ENCODE measurements at regions not wholly inside any gene's neighbourhood (a gene's known extent, or its start where the extent isn't known, plus 50 kb on each side); places are given as distances from the start of the nearest gene placed in this dataset.
"Not testable (repeated sequence)": the region's sequence is repeated elsewhere in the genome, so short reads cannot be mapped to it uniquely, and the experiment has no call there.

DNA sequence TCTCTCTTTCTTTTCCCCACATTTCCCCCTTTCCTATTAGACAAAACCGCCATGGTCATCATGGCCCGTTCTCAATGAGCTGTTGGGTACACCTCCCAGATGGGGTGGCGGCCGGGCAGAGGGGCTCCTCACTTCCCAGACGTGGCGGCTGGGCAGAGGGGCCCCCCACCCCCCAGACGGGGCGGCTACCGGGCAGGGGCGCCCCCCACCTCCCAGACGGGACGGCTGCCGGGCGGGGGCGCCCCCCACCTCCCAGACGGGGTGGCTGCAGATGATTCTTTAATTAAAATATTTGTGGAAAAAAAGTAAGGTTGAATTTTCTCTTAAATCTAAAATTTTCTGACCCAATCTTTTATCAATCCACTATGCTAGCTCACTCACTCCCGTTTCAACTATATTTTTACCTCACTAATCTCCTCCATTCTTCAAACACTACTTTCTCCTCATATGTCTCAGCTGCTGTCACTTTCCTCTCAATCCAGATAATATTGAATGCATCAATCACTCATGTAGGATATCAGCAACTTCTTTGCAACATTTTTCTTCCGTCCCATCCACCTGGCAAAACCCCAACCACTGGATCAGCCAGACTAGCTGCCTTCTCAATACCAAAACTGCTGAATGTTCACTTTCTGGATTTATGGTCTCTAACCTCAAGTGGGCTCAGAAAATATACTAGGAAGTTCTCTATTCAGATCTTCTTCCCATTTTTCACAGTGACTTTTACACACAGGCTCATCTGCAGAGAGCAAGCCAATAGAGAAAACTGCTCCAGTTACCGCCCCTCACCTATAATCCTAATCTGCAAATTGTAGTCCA lies 81.1 kb upstream of the TRIM24 start:
- DNase-seq = no peak

DNA sequence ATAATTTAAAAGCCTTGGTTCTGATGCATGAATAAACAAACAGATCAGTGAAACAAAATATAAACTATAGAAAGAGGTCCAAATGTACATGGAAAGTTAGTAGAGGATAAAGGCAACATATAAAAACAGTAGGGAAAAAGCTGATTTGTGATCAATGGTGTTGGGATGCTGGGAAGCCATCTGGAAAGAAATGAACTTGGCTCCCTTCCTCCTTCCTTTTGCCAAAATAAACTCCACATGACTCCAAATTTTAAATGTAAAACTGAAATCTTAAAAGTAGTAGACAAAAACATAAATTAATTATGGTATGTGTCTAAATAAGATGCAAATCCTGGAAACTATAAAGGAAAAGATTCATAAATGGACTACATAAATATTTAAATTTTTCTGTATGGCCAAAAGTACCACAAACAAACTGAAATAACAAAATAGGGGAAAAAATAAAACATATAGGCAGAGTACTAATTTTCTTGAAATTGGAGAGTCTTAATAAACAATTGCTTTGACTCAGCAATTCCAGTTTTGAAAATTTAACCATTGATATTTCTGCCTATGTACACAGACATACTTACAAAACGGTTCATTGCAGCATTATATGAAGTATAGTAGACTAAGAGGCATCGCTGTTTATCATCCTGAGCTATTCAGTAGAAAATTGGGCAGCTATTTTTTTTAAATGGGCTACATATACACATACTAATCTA lies 77.0 kb upstream of the TRIM24 start:
- no peak for DNase-seq

DNA sequence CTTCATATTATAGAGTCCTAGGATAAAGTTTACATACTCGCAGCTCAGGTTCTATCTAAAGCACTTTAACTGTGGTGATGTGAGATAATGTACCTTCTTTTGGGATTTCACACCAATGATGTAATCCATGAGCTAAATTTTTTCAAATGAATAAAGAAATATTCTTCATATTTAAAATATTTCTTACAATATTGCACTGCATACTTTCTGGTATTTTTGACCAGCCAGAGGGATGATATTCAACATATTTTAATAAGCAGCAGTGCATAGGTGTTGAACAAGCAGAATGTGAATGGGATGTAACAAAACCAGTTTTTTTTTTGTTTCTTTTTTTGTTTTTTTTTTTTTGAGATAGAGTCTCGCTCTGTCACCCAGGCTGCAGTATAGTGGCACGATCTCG lies 73.2 kb upstream of the TRIM24 start:
- DNase-seq = no peak

DNA sequence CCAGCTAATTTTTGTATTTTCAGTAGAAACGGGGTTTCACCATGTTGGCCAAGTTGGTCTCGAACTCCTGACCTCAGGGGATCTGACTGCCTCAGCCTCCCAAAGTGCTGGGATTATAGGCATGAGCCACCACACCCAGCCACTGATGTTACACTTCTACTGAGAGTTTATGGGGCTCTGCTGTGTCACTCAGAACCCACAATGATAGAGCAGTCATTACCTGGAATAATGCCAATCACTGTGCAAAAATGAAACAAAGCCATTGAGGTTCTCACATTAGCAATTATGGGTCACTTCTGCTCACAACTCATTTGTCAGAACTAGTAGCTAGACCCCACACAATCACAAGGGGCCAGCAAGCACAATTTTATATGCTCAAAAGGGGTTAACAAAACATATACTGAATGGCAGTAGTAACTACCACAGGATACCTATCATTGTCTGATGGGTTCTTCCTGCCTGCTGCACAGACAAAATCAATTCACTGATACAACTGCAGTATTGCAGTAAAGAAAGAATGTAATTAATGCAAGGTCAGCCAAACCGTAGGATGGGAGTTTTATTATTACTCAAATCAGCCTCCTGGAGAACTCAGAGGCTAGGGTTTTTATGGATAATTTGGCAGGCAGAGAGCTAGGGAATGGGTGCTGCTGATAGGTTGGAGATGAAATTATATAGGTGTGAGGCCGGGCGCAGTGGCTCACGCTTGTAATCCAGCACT lies 72.1 kb upstream of the TRIM24 start:
- no peak for DNase-seq

DNA sequence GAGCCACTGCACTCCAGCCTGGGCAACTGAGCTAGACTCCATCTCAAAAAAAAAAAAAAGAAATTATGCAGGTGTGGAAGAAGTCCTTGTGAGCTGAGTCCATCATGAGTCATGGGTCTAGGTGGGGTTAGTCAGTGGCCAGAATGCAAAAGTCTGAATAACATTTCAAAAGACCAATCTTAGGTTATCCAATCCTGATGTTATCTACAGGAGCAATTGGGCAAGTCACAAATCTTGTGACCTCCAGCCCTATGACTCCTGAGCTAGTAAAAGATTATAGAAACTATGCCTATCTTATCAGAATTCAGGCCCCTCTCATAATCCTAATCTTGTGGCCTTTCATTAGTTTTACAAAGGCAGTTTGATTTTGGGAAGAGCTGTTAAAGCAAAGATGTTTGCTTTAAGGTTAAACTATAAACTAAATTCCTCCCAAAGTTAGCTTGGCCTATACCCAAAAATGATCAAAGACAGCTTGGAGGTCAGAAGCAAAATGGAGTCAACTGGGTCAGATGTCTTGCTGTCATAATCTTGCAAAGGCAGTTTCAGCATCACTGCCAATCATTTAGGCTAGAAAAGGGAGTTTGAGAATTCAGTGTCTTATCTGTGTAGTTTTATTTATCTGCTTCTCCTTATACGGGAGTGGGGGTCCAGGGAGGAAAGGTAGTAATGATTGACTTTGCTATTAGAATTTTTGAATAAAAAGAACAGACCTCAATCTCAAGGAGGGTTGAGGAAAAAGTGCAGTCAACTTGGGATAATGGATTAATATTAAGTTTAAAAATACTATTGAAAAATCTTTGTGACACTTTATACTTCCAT lies 71.2 kb upstream of the TRIM24 start:
- DNase-seq = no peak

DNA sequence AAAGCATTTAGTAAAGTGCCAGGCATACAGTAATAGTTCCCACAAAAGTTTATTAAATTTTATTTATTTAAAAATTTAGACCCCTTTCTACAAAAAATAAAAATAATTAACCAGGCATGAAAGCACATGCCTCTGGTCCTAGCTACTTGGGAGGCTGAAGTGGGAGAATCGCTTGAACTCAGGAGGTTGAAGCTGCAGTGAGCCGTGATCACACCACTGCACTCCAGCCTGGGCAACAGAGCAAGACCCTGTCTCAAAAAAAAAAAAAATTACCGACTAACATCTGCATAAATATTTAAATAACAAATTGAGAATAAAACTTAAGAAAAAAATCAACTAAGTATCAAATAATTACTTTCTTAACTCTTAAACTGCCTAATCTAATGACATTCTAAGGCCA lies 64.3 kb upstream of the TRIM24 start:
- no peak for DNase-seq

DNA sequence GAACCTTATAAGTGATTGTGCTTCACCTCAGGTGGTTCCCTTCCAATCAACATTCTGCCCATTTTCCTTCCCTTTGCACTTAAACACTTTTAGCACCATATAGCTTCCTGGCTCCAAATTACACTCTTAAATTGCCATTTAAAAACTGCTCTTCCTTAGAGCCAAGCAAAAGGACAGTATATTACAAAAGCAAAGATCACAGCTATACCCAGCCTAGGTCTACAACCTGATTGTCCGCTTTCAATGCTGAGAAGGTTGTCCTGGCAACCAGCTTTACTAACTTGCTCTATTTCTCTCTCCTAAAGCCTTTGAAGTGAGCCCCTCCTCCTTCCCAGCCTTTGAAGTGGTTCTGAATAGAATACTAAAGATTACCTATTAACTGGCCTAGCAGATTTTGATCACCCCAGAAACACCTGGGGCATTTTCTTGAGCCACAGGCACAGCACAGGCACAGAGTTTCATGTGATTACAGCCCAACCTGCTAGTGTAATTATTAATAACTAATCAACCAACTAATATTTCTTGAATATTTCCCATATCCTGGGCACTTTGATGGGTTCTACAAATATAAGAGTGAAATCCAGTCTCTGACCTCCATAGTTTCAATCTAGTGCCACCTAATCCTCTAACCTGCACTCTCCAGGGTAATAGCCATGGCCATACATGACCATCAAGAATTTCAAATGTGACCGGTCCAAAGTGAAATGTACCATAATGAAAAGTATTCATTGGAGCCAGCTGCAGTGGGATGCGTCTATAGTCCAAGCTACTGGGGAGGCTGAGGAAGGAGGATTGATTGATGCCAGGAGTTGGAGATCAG lies 63.6 kb upstream of the TRIM24 start:
- DNase-seq = peak; percentile 5

DNA sequence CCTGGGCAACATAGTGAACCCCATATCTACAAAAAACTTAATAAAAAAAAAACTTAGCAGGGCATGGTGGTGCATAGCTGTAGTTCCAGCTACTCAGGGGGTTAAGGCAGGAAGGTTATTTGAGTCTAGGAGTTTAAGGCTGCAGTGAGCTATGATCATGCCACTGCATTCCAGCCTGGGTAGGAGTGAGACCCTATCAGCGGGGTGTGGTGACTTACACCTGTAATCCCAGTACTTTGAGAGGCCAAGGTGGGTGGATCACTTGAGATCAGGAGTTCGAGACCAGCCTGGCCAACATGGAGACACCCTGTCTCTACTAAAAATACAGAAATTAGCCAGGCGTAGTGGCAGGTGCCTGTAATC lies 63.0 kb upstream of the TRIM24 start:
- DNase-seq = not testable (repeated sequence)

DNA sequence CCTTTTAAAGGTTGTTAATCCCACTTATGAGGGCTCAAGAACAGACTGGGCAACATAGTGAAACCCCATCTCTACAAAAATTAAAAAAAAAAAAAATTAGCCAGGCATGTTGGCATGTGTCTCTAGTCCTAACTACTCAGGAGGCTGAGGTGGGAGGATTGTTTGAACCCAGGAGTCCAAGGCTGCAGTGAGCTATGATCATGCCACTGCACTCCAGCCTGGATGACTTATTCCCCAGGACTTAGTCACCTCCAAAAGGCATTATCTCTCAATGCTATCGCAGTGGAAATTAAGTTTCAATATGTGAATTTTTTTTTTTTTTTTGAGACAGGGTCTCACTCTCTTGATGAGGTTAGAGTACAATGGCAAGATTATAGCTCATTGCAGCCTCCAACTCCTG lies 61.2 kb upstream of the TRIM24 start:
- no peak for DNase-seq

DNA sequence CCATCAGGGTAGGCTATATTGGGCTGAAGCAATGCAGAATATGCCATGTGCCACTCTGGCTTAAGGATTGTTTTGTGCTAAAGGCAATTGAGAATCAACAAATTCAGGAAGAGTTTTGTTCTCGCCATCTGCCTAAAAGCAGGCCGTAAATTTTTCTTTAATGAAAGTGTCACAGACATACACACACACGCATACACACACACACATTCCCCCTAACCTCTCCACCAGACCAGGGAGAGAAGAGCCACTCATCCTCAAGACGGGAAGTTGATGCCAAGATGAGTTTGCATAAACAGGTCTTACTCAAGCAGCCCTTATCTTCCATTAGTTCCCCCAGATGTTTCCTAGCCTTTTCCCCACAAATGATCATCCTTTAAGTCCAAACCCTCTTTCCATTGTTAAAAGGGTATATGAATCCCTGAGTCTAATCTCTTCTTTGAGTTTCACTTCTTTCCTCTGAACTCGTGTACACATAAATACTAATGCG lies 59.6 kb upstream of the TRIM24 start:
- DNase-seq = no peak

DNA sequence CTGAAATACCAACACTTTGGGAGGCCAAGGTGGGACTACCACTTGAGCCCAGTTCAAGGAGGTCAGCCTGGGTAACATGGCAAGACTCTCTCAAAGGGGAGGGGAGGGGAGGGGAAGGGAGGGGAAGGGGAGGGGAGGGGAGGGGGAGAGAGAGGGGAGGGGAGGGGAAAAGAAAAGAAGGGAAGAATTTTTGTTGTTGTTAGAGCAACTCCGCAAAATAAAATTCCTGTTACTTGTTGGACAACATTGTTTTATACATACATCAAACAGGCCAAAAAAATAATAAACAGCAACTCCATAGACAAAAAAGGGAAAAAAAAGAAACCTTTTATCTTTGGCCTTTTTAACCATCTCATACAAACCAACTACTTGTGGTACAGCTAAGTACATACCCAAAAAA lies 57.3 kb upstream of the TRIM24 start:
- DNase-seq = no peak

DNA sequence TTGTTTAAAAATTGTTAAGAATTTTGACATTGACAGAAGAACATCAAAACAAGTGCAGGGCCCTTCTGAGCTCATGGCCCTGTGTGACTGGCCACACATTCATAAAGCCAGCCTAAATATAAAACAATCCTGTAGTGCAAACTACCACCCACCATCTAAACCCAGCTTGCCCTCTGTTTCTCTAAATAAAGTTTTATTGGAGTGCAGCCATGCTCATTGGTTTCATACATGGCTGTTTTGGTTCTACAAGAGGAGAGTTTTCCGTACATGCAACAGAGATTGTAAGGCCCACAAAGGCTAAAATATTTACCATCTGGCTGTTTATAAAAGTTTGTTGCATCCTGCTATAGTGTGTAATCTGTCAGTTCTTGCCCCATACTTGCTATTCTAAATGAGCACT lies 54.6 kb upstream of the TRIM24 start:
- no peak for DNase-seq

DNA sequence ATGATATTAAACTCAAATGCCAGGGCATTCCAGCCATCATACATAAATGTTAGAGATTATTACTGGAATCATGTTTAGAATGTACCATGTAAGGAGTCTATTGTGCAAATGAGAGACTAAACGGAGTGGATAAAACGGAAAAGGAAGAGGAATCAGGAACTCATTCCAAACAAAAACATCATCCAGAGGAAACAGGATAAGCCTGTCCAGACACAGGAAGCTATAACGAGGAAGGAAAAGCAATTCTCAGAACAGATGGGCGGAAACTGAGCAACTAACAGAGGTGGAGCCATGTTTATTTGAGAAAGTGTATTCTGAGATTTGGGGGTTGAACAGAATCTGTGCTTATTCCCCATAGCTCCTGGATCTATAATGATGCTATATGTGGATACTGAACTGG lies 52.3 kb upstream of the TRIM24 start:
- DNase-seq = no peak
